Uterus (tissue), 2 donors: ENCODE measurements at regions not wholly inside any gene's neighbourhood (a gene's known extent, or its start where the extent isn't known, plus 50 kb on each side); places are given as distances from the start of the nearest gene placed in this dataset.

ENCODE experiments used
- CTCF ChIP-seq, 4 experiments: fragments of 200-600 bp in 2 of 4; fragments of 450-650 bp in 2 of 4; sonication (generic) in 2 of 4; IDR thresholded peaks; one replicate each; pipeline ENCODE4 v1.5.1; 2016 to 2019; ENCODE audit warnings: antibody characterized with exemption in 4 of 4, mild to moderate bottlenecking in 2 of 4, moderate library complexity in 1 of 4
- POLR2A ChIP-seq, 2 donors: fragments of 450-650 bp; IDR thresholded peaks; one replicate each; pipeline ENCODE4 v1.6.1; 2016; ENCODE audit warnings: antibody characterized with exemption in 2 of 2, mild to moderate bottlenecking in 1 of 2, moderate library complexity in 1 of 2

GRCh38 chr1:67953301-67953700 is 97.1 kb downstream of the DIRAS3 start:
- TF ChIP-seq CTCF (IDR thresholded peaks at IDR 0.05): no peak
- TF ChIP-seq POLR2A (IDR thresholded peaks at IDR 0.05): no peak
